Stomach smooth muscle (tissue), 2 donors: ENCODE measurements at regions not wholly inside any gene's neighbourhood (a gene's known extent, or its start where the extent isn't known, plus 50 kb on each side); places are given as distances from the start of the nearest gene placed in this dataset.

Experiments
- H3K27ac ChIP-seq: one replicate; pipeline ENCODE4 v1.7.0; 2013; ENCODE audit warnings: mild to moderate bottlenecking, low read length, inconsistent platforms
- H3K27me3 ChIP-seq, 2 donors: one replicate each; pipeline ENCODE4 v1.7.0; 2013; ENCODE audit warnings: low read length in 2 of 2; ENCODE audit not compliant: insufficient read depth in 2 of 2, control insufficient read depth in 1 of 2
- H3K36me3 ChIP-seq, 2 donors: one replicate each; pipeline ENCODE4 v1.7.0; 2013; ENCODE audit warnings: low read length in 2 of 2; ENCODE audit not compliant: control insufficient read depth in 2 of 2, insufficient read depth in 2 of 2
- H3K4me1 ChIP-seq: one replicate; pipeline ENCODE4 v1.7.0; 2013; ENCODE audit warnings: low read length; ENCODE audit not compliant: control insufficient read depth, insufficient read depth
- H3K4me3 ChIP-seq, 2 donors: one replicate each; pipeline ENCODE4 v1.7.0; 2013; ENCODE audit warnings: low read length in 2 of 2
- H3K9ac ChIP-seq, 2 donors: one replicate each; pipeline ENCODE4 v1.7.0; 2013; ENCODE audit warnings: low read length in 2 of 2, mild to moderate bottlenecking in 1 of 2
- H3K9me3 ChIP-seq, 2 donors: one replicate each; pipeline ENCODE4 v1.7.0; 2013; ENCODE audit warnings: low read length in 2 of 2; ENCODE audit not compliant: control insufficient read depth in 2 of 2
- donor health status: healthy.
- donor health status: Pancreatic carcinoma.

- Histone ChIP-seq H3K27ac (no peak overlapping the region), H3K9me3 (no peaks in the 10 kb centered on the region), H3K4me1 (no peaks in the 10 kb centered on the region), H3K4me3 (no peak overlapping the region), H3K36me3 (no peaks in the 10 kb centered on the region), H3K27me3 (no peaks in the 10 kb centered on the region), H3K9ac (no peak overlapping the region)
These were observed 328.2 kb upstream of the CDH7 start for GRCh38 chr18:65422544-65423136.

GRCh38 chr18:65415098-65415497, 335.7 kb upstream of the CDH7 start:
- H3K36me3 ChIP-seq = no peaks in the 10 kb centered on the region
- no peak overlapping the region for H3K9ac ChIP-seq
- H3K27me3 ChIP-seq = no peaks in the 10 kb centered on the region
- no peak overlapping the region for H3K27ac ChIP-seq
- H3K4me1 ChIP-seq = no peaks in the 10 kb centered on the region
- no peak overlapping the region for H3K4me3 ChIP-seq
- H3K9me3 ChIP-seq = no peaks in the 10 kb centered on the region

- H3K27me3 ChIP-seq = no peaks in the 10 kb centered on the region
- no peak overlapping the region for H3K4me3 ChIP-seq
- no peak overlapping the region for H3K27ac ChIP-seq
- no peaks in the 10 kb centered on the region for H3K9me3 ChIP-seq
- no peaks in the 10 kb centered on the region for H3K36me3 ChIP-seq
- no peaks in the 10 kb centered on the region for H3K4me1 ChIP-seq
- H3K9ac ChIP-seq = no peak overlapping the region
These were observed 336.3 kb upstream of the CDH7 start for GRCh38 chr18:65414501-65414900.

- Histone ChIP-seq H3K36me3 (no peaks in the 10 kb centered on the region), H3K4me1 (no peaks in the 10 kb centered on the region), H3K4me3 (no peak overlapping the region), H3K9me3 (no peaks in the 10 kb centered on the region), H3K27me3 (no peaks in the 10 kb centered on the region), H3K9ac (no peak overlapping the region), H3K27ac (no peak overlapping the region)
These were observed 339.8 kb upstream of the CDH7 start for GRCh38 chr18:65411061-65411460.

GRCh38 chr18:65409261-65409660, 341.6 kb upstream of the CDH7 start:
- H3K36me3 ChIP-seq = no peaks in the 10 kb centered on the region
- no peak overlapping the region for H3K4me3 ChIP-seq
- no peaks in the 10 kb centered on the region for H3K27me3 ChIP-seq

GRCh38 chr18:65403534-65403933, 347.3 kb upstream of the CDH7 start:
- H3K9ac ChIP-seq = no peak overlapping the region
- H3K36me3 ChIP-seq = no peaks in the 10 kb centered on the region
- H3K27me3 ChIP-seq = no peaks in the 10 kb centered on the region
- H3K4me3 ChIP-seq = no peak overlapping the region
- no peaks in the 10 kb centered on the region for H3K9me3 ChIP-seq
- H3K27ac ChIP-seq = no peak overlapping the region
- H3K4me1 ChIP-seq = no peaks in the 10 kb centered on the region

More at GRCh38 chr18:65409261-65409660, 341.6 kb upstream of the CDH7 start:
- Histone ChIP-seq H3K27ac (no peak overlapping the region), H3K4me1 (no peaks in the 10 kb centered on the region), H3K9me3 (no peaks in the 10 kb centered on the region), H3K9ac (no peak overlapping the region)

- no peak overlapping the region for H3K4me3 ChIP-seq
- H3K27me3 ChIP-seq = no peaks in the 10 kb centered on the region
- no peaks in the 10 kb centered on the region for H3K4me1 ChIP-seq
- no peaks in the 10 kb centered on the region for H3K9me3 ChIP-seq
- no peaks in the 10 kb centered on the region for H3K36me3 ChIP-seq
- no peak overlapping the region for H3K9ac ChIP-seq
- H3K27ac ChIP-seq = no peak overlapping the region
These were observed 351.7 kb upstream of the CDH7 start for GRCh38 chr18:65399091-65399490.

GRCh38 chr18:65398347-65399075, 352.3 kb upstream of the CDH7 start:
- Histone ChIP-seq H3K9ac (no peak overlapping the region), H3K4me3 (no peak overlapping the region), H3K9me3 (no peaks in the 10 kb centered on the region), H3K4me1 (no peaks in the 10 kb centered on the region), H3K27me3 (no peaks in the 10 kb centered on the region), H3K27ac (no peak overlapping the region), H3K36me3 (no peaks in the 10 kb centered on the region)

GRCh38 chr18:65380986-65381385, 369.8 kb upstream of the CDH7 start:
- Histone ChIP-seq H3K4me1 (no peaks in the 10 kb centered on the region), H3K9me3 (peaks cover 0 to 6% of the 10 kb centered on the region in 2 donors), H3K27me3 (no peaks in the 10 kb centered on the region), H3K36me3 (no peaks in the 10 kb centered on the region), H3K27ac (no peak overlapping the region), H3K4me3 (no peak overlapping the region), H3K9ac (no peak overlapping the region)

GRCh38 chr18:65380571-65380970, 370.2 kb upstream of the CDH7 start:
- Histone ChIP-seq H3K27ac (no peak overlapping the region), H3K4me1 (no peaks in the 10 kb centered on the region), H3K36me3 (no peaks in the 10 kb centered on the region), H3K27me3 (no peaks in the 10 kb centered on the region), H3K9ac (no peak overlapping the region), H3K4me3 (no peak overlapping the region), H3K9me3 (peaks cover 0 to 6% of the 10 kb centered on the region in 2 donors)

GRCh38 chr18:65372904-65373303, 377.9 kb upstream of the CDH7 start:
- Histone ChIP-seq H3K4me1 (no peaks in the 10 kb centered on the region), H3K27me3 (no peaks in the 10 kb centered on the region), H3K9ac (no peak overlapping the region), H3K9me3 (no peaks in the 10 kb centered on the region), H3K4me3 (no peak overlapping the region), H3K36me3 (no peaks in the 10 kb centered on the region), H3K27ac (no peak overlapping the region)
